Chondrocyte (in vitro differentiated cells): ENCODE measurements at regions not wholly inside any gene's neighbourhood (a gene's known extent, or its start where the extent isn't known, plus 50 kb on each side); places are given as distances from the start of the nearest gene placed in this dataset.

Experiments
- DNase-seq: peaks from one replicate; pipeline ENCODE4 v3.0.0; 2021; ENCODE audit warnings: mixed read lengths, low spot score
- H3K27ac Mint-ChIP-seq: one replicate; pipeline ENCODE4 v1.8.0; 2021; ENCODE audit warnings: mild to moderate bottlenecking, moderate library complexity, mixed read lengths; ENCODE audit not compliant: unreplicated experiment
- H3K27me3 Mint-ChIP-seq: 2 replicates; pipeline ENCODE4 v1.8.0; 2021; ENCODE audit warnings: low read depth, mixed read lengths
- H3K36me3 Mint-ChIP-seq: 2 replicates; pipeline ENCODE4 v1.8.0; 2021; ENCODE audit warnings: low read depth, mixed read lengths
- H3K4me1 Mint-ChIP-seq: 2 replicates; pipeline ENCODE4 v1.8.0; 2021; ENCODE audit warnings: low read depth, mild to moderate bottlenecking, mixed read lengths
- H3K4me3 Mint-ChIP-seq: one replicate; pipeline ENCODE4 v1.8.0; 2021; ENCODE audit warnings: mild to moderate bottlenecking, moderate library complexity, mixed read lengths; ENCODE audit not compliant: unreplicated experiment
- H3K9me3 Mint-ChIP-seq: 2 replicates; pipeline ENCODE4 v1.8.0; 2021; ENCODE audit warnings: low read depth, mixed read lengths
- TF ChIP-seq, protein P1 (sequence below): fragments of 200-600 bp; sonication (generic); IDR thresholded peaks from 2 replicates; pipeline ENCODE4 v1.5.0; 2021; ENCODE audit warnings: antibody characterized with exemption, mild to moderate bottlenecking, moderate library complexity

GRCh38 chr13:50378509-50379044, 363.3 kb downstream of the KCNRG start:
- Mint-ChIP-seq H3K4me3 (no peak overlapping the region), H3K4me1 (peaks cover 10% of the 10 kb centered on the region), H3K9me3 (peaks cover 8% of the 10 kb centered on the region), H3K27ac (no peak overlapping the region), H3K27me3 (no peaks in the 10 kb centered on the region), H3K36me3 (peaks cover 8% of the 10 kb centered on the region)
- TF ChIP-seq, protein P1, sequence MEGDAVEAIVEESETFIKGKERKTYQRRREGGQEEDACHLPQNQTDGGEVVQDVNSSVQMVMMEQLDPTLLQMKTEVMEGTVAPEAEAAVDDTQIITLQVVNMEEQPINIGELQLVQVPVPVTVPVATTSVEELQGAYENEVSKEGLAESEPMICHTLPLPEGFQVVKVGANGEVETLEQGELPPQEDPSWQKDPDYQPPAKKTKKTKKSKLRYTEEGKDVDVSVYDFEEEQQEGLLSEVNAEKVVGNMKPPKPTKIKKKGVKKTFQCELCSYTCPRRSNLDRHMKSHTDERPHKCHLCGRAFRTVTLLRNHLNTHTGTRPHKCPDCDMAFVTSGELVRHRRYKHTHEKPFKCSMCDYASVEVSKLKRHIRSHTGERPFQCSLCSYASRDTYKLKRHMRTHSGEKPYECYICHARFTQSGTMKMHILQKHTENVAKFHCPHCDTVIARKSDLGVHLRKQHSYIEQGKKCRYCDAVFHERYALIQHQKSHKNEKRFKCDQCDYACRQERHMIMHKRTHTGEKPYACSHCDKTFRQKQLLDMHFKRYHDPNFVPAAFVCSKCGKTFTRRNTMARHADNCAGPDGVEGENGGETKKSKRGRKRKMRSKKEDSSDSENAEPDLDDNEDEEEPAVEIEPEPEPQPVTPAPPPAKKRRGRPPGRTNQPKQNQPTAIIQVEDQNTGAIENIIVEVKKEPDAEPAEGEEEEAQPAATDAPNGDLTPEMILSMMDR, result no peak
- DNase-seq, result no peak

DNA sequence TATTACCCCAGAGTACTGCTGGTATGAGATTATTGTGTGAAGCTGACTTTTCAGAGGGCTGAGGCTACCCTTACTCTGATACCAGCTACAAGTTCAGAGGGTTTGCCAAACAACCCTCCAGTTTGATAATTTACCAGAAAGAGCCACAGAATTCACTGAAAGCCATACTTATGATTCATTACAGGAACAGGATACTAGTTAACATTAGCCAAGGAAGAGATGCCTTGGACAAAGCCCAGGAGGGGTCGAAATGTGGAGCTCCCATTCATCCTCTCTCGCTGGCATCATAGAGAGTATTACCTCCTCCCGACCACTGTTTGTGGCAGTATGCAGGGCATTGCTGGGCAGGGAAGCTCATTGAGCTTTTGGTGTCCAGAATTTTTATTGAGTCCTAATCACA, 364.3 kb downstream of the KCNRG start:
- no peak for DNase-seq
- Mint-ChIP-seq H3K9me3 (peaks cover 8% of the 10 kb centered on the region), H3K36me3 (peaks cover 8% of the 10 kb centered on the region), H3K4me3 (no peak overlapping the region), H3K4me1 (peaks cover 10% of the 10 kb centered on the region), H3K27me3 (no peaks in the 10 kb centered on the region), H3K27ac (no peak overlapping the region)
- TF ChIP-seq, protein P1, result no peak

DNA sequence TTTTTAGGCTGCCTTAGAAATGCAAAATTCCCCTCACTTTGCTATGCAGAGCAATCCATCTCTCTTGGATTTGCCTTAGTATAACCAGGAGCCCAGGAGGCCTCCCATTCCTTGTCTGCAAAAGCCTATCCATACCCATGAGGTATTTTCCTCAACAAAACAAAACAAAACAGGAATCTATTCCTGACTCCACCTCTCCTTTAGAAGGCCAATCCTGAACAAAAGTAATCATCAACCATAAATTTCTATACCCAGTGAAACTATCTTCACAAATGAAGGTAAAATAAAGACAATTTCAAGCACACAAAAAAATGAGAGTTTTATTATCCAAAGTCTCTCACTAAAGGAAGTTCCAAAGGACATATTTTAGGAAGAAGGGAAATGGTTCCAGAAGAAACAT, 365.7 kb downstream of the KCNRG start:
- Mint-ChIP-seq H3K27ac (no peak overlapping the region), H3K36me3 (peaks cover 8% of the 10 kb centered on the region), H3K9me3 (peaks cover 8% of the 10 kb centered on the region), H3K4me1 (peaks cover 8% of the 10 kb centered on the region), H3K27me3 (no peaks in the 10 kb centered on the region), H3K4me3 (no peak overlapping the region)
- TF ChIP-seq, protein P1, result no peak
- DNase-seq, result no peak

GRCh38 chr13:50382511-50382910, 367.3 kb downstream of the KCNRG start:
- H3K9me3 Mint-ChIP-seq, result peaks cover 8% of the 10 kb centered on the region
- H3K27ac Mint-ChIP-seq, result no peak overlapping the region
- H3K4me3 Mint-ChIP-seq, result no peak overlapping the region
- H3K36me3 Mint-ChIP-seq, result peaks cover 8% of the 10 kb centered on the region
- no peak for DNase-seq
- H3K27me3 Mint-ChIP-seq, result no peaks in the 10 kb centered on the region
- TF ChIP-seq, protein P1, result no peak
- peaks cover 20% of the 10 kb centered on the region for H3K4me1 Mint-ChIP-seq

GRCh38 chr13:50382951-50383350, 367.7 kb downstream of the KCNRG start:
- Mint-ChIP-seq H3K9me3 (peaks cover 8% of the 10 kb centered on the region), H3K36me3 (peaks cover 8% of the 10 kb centered on the region), H3K4me3 (no peak overlapping the region), H3K27ac (no peak overlapping the region), H3K4me1 (peaks cover 20% of the 10 kb centered on the region), H3K27me3 (no peaks in the 10 kb centered on the region)
- DNase-seq, result no peak
- TF ChIP-seq, protein P1, result no peak
